ENCODE measurements at regions not wholly inside any gene's neighbourhood (a gene's known extent, or its start where the extent isn't known, plus 50 kb on each side); places are given as distances from the start of the nearest gene placed in this dataset.

DNA sequence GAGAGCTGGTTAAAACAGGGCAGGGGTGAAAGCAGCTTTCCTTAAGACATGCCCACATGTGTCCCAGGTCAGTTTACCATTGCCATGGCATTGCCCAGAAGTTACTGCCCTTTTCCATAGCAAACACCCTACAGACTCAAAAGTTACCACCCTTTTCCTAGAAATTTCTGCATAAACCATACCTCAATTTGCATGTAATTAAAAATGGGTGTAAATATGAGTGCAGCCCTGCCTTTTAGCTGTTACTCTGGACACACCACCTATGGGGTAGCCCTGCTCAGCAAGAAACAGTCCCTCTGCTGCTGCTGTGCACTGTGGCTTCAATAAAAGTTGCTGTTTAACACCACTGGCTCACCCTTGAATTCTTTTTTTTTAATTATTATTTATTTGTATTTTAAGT, 168.5 kb upstream of the C16orf82 start:
- DNase-seq (ENCODE audit: low read depth, low spot score) = no peak
- Histone ChIP-seq H3K4me3 (ENCODE audit: control insufficient read depth in 2 of 3, extremely low read depth in 1 of 3, insufficient read depth in 2 of 3, low read depth in 1 of 3, low read length in 3 of 3) (no peak overlapping the region), H3K9me3 (ENCODE audit: control insufficient read depth, low read depth, low read length) (no peaks in the 10 kb centered on the region), H3K27ac (ENCODE audit: control insufficient read depth, insufficient read depth, low read length) (no peak overlapping the region), H3K9ac (ENCODE audit: control insufficient read depth, extremely low read depth, insufficient read depth, low read length) (no peak overlapping the region), H3K4me2 (ENCODE audit: control insufficient read depth, extremely low read depth, insufficient read depth, low read depth, low read length) (no peak overlapping the region), H3K9me1 (ENCODE audit: control insufficient read depth, extremely low read depth, insufficient read depth, low read length) (no peaks in the 10 kb centered on the region), H3K36me3 (ENCODE audit: control insufficient read depth in 2 of 2, extremely low read depth in 1 of 2, insufficient read depth in 2 of 2, low read length in 2 of 2) (no peaks in the 10 kb centered on the region), H3K79me2 (ENCODE audit: control insufficient read depth, insufficient read depth, low read length) (no peaks in the 10 kb centered on the region), H4K20me1 (ENCODE audit: control insufficient read depth, extremely low read depth, insufficient read depth, low read length) (no peaks in the 10 kb centered on the region), H2AFZ (ENCODE audit: control insufficient read depth, low read length) (no peak overlapping the region), H3K4me1 (ENCODE audit: control insufficient read depth, extremely low read depth, insufficient read depth, low read length) (no peaks in the 10 kb centered on the region), H3K27me3 (ENCODE audit: control insufficient read depth, extremely low read depth, insufficient read depth, low read length) (no peaks in the 10 kb centered on the region)
- TF ChIP-seq EZH2 (IDR thresholded peaks at IDR 0.05; ENCODE audit: low read length) = no peak
- TF ChIP-seq, protein P1, sequence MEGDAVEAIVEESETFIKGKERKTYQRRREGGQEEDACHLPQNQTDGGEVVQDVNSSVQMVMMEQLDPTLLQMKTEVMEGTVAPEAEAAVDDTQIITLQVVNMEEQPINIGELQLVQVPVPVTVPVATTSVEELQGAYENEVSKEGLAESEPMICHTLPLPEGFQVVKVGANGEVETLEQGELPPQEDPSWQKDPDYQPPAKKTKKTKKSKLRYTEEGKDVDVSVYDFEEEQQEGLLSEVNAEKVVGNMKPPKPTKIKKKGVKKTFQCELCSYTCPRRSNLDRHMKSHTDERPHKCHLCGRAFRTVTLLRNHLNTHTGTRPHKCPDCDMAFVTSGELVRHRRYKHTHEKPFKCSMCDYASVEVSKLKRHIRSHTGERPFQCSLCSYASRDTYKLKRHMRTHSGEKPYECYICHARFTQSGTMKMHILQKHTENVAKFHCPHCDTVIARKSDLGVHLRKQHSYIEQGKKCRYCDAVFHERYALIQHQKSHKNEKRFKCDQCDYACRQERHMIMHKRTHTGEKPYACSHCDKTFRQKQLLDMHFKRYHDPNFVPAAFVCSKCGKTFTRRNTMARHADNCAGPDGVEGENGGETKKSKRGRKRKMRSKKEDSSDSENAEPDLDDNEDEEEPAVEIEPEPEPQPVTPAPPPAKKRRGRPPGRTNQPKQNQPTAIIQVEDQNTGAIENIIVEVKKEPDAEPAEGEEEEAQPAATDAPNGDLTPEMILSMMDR (optimal IDR thresholded peaks at IDR 0.05 in 1 of 3, IDR thresholded peaks at IDR 0.05 in 1 of 3, conservative IDR thresholded peaks at IDR 0.05 in 1 of 3; ENCODE audit: extremely low read depth in 1 of 3, insufficient read depth in 2 of 3, low read length in 3 of 3) = no peak
- no peak for FAIRE-seq
- dilution Hi-C loops (cut with MboI; ENCODE audit: extremely low pct_ligation_motif_present, low sequenced_read_pairs) = no loop called here

DNA sequence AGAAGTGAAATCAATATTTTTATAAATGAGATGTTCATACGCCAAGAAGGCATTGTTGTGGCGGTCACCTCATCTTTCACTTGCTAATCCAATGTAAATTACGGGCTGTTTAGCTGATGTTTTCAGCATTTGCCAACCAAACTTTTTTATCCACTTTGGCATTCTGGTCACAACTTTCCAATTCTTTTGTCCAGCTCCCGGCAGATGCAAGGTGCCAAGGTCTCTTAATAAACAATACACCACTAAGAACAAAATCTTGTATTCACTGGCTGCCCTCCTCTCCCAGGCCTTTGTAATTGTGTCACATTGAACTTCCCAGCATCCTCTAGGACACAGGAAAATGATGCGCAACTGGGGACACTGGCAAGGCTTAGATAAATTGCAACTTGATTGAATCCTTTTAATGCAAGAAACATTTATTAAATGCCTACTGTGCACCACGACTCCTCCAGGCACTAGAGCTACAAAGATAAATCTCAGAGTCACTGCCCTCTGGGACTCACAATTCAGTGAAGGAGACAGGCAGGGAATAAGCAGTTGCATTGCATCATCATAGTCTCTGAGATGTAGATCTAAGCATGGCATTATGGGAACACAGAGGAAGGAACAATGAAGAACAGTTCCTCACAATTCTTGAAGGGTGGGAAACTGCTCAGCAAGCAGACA, 165.4 kb upstream of the C16orf82 start:
- H3K4me3 ChIP-seq (ENCODE audit: control insufficient read depth in 2 of 3, extremely low read depth in 1 of 3, insufficient read depth in 2 of 3, low read depth in 1 of 3, low read length in 3 of 3) = no peak overlapping the region
- no peaks in the 10 kb centered on the region for H4K20me1 ChIP-seq (ENCODE audit: control insufficient read depth, extremely low read depth, insufficient read depth, low read length)
- dilution Hi-C loops (cut with MboI; ENCODE audit: extremely low pct_ligation_motif_present, low sequenced_read_pairs) = no loop called here
- no peaks in the 10 kb centered on the region for H3K4me1 ChIP-seq (ENCODE audit: control insufficient read depth, extremely low read depth, insufficient read depth, low read length)
- H3K27me3 ChIP-seq (ENCODE audit: control insufficient read depth, extremely low read depth, insufficient read depth, low read length) = no peaks in the 10 kb centered on the region
- H3K27ac ChIP-seq (ENCODE audit: control insufficient read depth, insufficient read depth, low read length) = no peak overlapping the region
- H3K36me3 ChIP-seq (ENCODE audit: control insufficient read depth in 2 of 2, extremely low read depth in 1 of 2, insufficient read depth in 2 of 2, low read length in 2 of 2) = no peaks in the 10 kb centered on the region
- H3K9me3 ChIP-seq (ENCODE audit: control insufficient read depth, low read depth, low read length) = no peaks in the 10 kb centered on the region
- no peak for TF ChIP-seq EZH2 (IDR thresholded peaks at IDR 0.05; ENCODE audit: low read length)
- TF ChIP-seq, protein P1 (optimal IDR thresholded peaks at IDR 0.05 in 1 of 3, IDR thresholded peaks at IDR 0.05 in 1 of 3, conservative IDR thresholded peaks at IDR 0.05 in 1 of 3; ENCODE audit: extremely low read depth in 1 of 3, insufficient read depth in 2 of 3, low read length in 3 of 3) = no peak
- no peak overlapping the region for H3K4me2 ChIP-seq (ENCODE audit: control insufficient read depth, extremely low read depth, insufficient read depth, low read depth, low read length)
- no peaks in the 10 kb centered on the region for H3K9me1 ChIP-seq (ENCODE audit: control insufficient read depth, extremely low read depth, insufficient read depth, low read length)
- DNase-seq (ENCODE audit: low read depth, low spot score) (no peak), FAIRE-seq (no peak)
- H3K79me2 ChIP-seq (ENCODE audit: control insufficient read depth, insufficient read depth, low read length) = no peaks in the 10 kb centered on the region
- no peak overlapping the region for H3K9ac ChIP-seq (ENCODE audit: control insufficient read depth, extremely low read depth, insufficient read depth, low read length)
- H2AFZ ChIP-seq (ENCODE audit: control insufficient read depth, low read length) = no peak overlapping the region
